Liver (tissue), 8 donors: ENCODE measurements at regions not wholly inside any gene's neighbourhood (a gene's known extent, or its start where the extent isn't known, plus 50 kb on each side); places are given as distances from the start of the nearest gene placed in this dataset.

Experiments used
- DNase-seq: peaks from one replicate; pipeline ENCODE4 v3.0.0-alpha.2; 2017; ENCODE audit warnings: low spot score
- H3K27ac ChIP-seq, 2 donors: one replicate each; pipeline ENCODE4 v1.7.0; 2013; ENCODE audit warnings: inconsistent platforms in 2 of 2, low read length in 2 of 2, control low read depth in 1 of 2, low read depth in 1 of 2, mild to moderate bottlenecking in 1 of 2
- H3K27me3 ChIP-seq, 4 donors: one replicate each; pipeline versions ENCODE4 v1.6.1 to v1.7.0; 2013; ENCODE audit warnings: low read length in 3 of 4, inconsistent platforms in 1 of 4, mild to moderate bottlenecking in 1 of 4, moderate library complexity in 1 of 4; ENCODE audit not compliant: control insufficient read depth in 4 of 4, insufficient read depth in 4 of 4
- H3K36me3 ChIP-seq, 4 donors: one replicate each; pipeline versions ENCODE4 v1.6.1 to v1.7.0; 2013; ENCODE audit warnings: low read length in 3 of 4, mild to moderate bottlenecking in 3 of 4, low read depth in 1 of 4, moderate library complexity in 1 of 4; ENCODE audit not compliant: control insufficient read depth in 4 of 4, insufficient read depth in 3 of 4
- H3K4me1 ChIP-seq, 4 donors: one replicate each; pipeline versions ENCODE4 v1.6.1 to v1.7.0; 2013; ENCODE audit warnings: low read length in 3 of 4, mild to moderate bottlenecking in 3 of 4, moderate library complexity in 1 of 4; ENCODE audit not compliant: control insufficient read depth in 4 of 4, insufficient read depth in 4 of 4
- H3K4me3 ChIP-seq, 3 donors: one replicate each; pipeline versions ENCODE4 v1.6.1 to v1.7.0; 2013; ENCODE audit warnings: low read length in 3 of 3, control low read depth in 1 of 3, low read depth in 1 of 3, mild to moderate bottlenecking in 1 of 3
- H3K9ac ChIP-seq, 2 donors: one replicate each; pipeline ENCODE4 v1.7.0; 2013; ENCODE audit warnings: low read length in 2 of 2, mild to moderate bottlenecking in 2 of 2, moderate library complexity in 2 of 2, control low read depth in 1 of 2, low read depth in 1 of 2
- H3K9me3 ChIP-seq, 4 donors: one replicate each; pipeline versions ENCODE4 v1.6.1 to v1.7.0; 2013; ENCODE audit warnings: low read length in 3 of 4; ENCODE audit not compliant: control insufficient read depth in 4 of 4
- EGR1 ChIP-seq, 2 donors: IDR thresholded peaks; 2 replicates each; pipeline ENCODE4 v1.6.1; 2016 to 2018; ENCODE audit warnings: antibody characterized with exemption in 2 of 2, low read depth in 2 of 2
- FOXA1 ChIP-seq: IDR thresholded peaks from 2 replicates; pipeline ENCODE4 v1.6.1; 2016; ENCODE audit warnings: antibody characterized with exemption
- FOXA2 ChIP-seq: IDR thresholded peaks from 2 replicates; pipeline ENCODE4 v1.6.1; 2016; ENCODE audit warnings: antibody characterized with exemption
- GABPA ChIP-seq, 2 donors: IDR thresholded peaks in 1 of 2; conservative IDR thresholded peaks in 1 of 2; 2 replicates each; pipeline ENCODE4 v1.6.1; 2016; ENCODE audit warnings: antibody characterized with exemption in 2 of 2, mild to moderate bottlenecking in 1 of 2, moderate library complexity in 1 of 2
- HNF4A ChIP-seq, 2 donors: conservative IDR thresholded peaks; 2 replicates each; pipeline ENCODE4 v1.6.1; 2016; ENCODE audit warnings: antibody characterized with exemption in 2 of 2, mild to moderate bottlenecking in 2 of 2
- HNF4G ChIP-seq: IDR thresholded peaks from 2 replicates; pipeline ENCODE4 v1.6.1; 2016; ENCODE audit warnings: antibody characterized with exemption
- JUND ChIP-seq, 2 donors: IDR thresholded peaks; 2 replicates each; pipeline ENCODE4 v1.6.1; 2016; ENCODE audit warnings: antibody characterized with exemption in 2 of 2
- NR2F2 ChIP-seq: IDR thresholded peaks from 2 replicates; pipeline ENCODE4 v1.6.1; 2016; ENCODE audit warnings: antibody characterized with exemption
- RAD21 ChIP-seq, 2 donors: IDR thresholded peaks; 2 replicates each; pipeline ENCODE4 v1.6.1; 2016; ENCODE audit warnings: antibody characterized with exemption in 2 of 2, mild to moderate bottlenecking in 2 of 2
- RXRA ChIP-seq, 2 donors: IDR thresholded peaks; 2 replicates each; pipeline ENCODE4 v1.6.1; 2017 to 2018; ENCODE audit warnings: antibody characterized with exemption in 2 of 2, mild to moderate bottlenecking in 1 of 2
- SP1 ChIP-seq: IDR thresholded peaks from 2 replicates; pipeline ENCODE4 v1.6.1; 2018; ENCODE audit warnings: antibody characterized with exemption, mild to moderate bottlenecking
- TAF1 ChIP-seq: conservative IDR thresholded peaks from 2 replicates; pipeline ENCODE4 v1.6.1; 2016; ENCODE audit warnings: antibody characterized with exemption, mild to moderate bottlenecking
- YY1 ChIP-seq: IDR thresholded peaks from 2 replicates; pipeline ENCODE4 v1.6.1; 2016; ENCODE audit warnings: antibody characterized with exemption, mild to moderate bottlenecking
- WGBS: extraction: QIAGEN DNeasy Blood & Tissue Kit; methylation state at CpG from one replicate; pipeline ENCODE4 v1.1.7; 2013; 5-methylcytosine and 5-hydroxymethylcytosine counted together
- TF ChIP-seq, protein P1 (sequence below): IDR thresholded peaks from 2 replicates; pipeline ENCODE4 v1.6.1; 2016; ENCODE audit warnings: antibody characterized with exemption, mild to moderate bottlenecking
- TF ChIP-seq, protein P2 (sequence below): IDR thresholded peaks from 2 replicates; pipeline ENCODE4 v1.6.1; 2016; ENCODE audit warnings: antibody characterized with exemption
- TF ChIP-seq, protein P3 (sequence below): fragments of 150-350 bp; IDR thresholded peaks from 2 replicates; pipeline ENCODE4 v1.5.1; 2017; ENCODE audit warnings: improper control_type of control experiment, low read depth, low read length; ENCODE audit not compliant: missing input control
- TF ChIP-seq, protein P4 (sequence below): IDR thresholded peaks from 2 replicates; pipeline ENCODE4 v1.6.1; 2016; ENCODE audit warnings: antibody characterized with exemption
- TF ChIP-seq, protein P5 (sequence below): IDR thresholded peaks from 2 replicates; pipeline ENCODE4 v1.6.1; 2016; ENCODE audit warnings: antibody characterized with exemption
- donor health status: healthy.
- donor health status: healthy.
- donor health status: healthy.
- donor health status: healthy.
- donor health status: healthy.

DNA sequence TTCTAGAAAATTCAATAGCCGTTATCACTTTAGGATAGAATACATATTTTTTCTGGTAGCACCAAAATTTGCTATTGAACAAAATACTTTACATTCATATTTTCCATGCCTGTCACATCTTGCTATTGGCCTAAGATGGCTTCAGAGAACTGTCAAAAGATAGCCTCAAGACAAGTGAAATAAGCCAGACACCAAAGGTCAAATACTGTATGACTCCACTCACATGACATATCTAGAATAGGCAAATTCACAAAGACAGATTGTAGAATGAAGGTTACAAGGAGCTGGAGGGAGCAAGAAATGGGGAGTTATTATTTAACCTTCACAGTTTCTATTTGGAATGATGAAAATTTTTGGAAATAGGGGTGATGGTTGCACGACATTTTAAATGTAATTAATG, 223.7 kb upstream of the ZC3H12C start:
- H3K27me3 ChIP-seq = no peaks in the 10 kb centered on the region
- no peak overlapping the region for H3K9ac ChIP-seq
- no peak for TF ChIP-seq NR2F2
- TF ChIP-seq FOXA1 = no peak
- TF ChIP-seq, protein P1, sequence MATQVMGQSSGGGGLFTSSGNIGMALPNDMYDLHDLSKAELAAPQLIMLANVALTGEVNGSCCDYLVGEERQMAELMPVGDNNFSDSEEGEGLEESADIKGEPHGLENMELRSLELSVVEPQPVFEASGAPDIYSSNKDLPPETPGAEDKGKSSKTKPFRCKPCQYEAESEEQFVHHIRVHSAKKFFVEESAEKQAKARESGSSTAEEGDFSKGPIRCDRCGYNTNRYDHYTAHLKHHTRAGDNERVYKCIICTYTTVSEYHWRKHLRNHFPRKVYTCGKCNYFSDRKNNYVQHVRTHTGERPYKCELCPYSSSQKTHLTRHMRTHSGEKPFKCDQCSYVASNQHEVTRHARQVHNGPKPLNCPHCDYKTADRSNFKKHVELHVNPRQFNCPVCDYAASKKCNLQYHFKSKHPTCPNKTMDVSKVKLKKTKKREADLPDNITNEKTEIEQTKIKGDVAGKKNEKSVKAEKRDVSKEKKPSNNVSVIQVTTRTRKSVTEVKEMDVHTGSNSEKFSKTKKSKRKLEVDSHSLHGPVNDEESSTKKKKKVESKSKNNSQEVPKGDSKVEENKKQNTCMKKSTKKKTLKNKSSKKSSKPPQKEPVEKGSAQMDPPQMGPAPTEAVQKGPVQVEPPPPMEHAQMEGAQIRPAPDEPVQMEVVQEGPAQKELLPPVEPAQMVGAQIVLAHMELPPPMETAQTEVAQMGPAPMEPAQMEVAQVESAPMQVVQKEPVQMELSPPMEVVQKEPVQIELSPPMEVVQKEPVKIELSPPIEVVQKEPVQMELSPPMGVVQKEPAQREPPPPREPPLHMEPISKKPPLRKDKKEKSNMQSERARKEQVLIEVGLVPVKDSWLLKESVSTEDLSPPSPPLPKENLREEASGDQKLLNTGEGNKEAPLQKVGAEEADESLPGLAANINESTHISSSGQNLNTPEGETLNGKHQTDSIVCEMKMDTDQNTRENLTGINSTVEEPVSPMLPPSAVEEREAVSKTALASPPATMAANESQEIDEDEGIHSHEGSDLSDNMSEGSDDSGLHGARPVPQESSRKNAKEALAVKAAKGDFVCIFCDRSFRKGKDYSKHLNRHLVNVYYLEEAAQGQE = no peak
- TF ChIP-seq, protein P2, sequence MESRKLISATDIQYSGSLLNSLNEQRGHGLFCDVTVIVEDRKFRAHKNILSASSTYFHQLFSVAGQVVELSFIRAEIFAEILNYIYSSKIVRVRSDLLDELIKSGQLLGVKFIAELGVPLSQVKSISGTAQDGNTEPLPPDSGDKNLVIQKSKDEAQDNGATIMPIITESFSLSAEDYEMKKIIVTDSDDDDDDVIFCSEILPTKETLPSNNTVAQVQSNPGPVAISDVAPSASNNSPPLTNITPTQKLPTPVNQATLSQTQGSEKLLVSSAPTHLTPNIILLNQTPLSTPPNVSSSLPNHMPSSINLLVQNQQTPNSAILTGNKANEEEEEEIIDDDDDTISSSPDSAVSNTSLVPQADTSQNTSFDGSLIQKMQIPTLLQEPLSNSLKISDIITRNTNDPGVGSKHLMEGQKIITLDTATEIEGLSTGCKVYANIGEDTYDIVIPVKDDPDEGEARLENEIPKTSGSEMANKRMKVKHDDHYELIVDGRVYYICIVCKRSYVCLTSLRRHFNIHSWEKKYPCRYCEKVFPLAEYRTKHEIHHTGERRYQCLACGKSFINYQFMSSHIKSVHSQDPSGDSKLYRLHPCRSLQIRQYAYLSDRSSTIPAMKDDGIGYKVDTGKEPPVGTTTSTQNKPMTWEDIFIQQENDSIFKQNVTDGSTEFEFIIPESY = no peak
- no peak for TF ChIP-seq TAF1
- TF ChIP-seq, protein P3, sequence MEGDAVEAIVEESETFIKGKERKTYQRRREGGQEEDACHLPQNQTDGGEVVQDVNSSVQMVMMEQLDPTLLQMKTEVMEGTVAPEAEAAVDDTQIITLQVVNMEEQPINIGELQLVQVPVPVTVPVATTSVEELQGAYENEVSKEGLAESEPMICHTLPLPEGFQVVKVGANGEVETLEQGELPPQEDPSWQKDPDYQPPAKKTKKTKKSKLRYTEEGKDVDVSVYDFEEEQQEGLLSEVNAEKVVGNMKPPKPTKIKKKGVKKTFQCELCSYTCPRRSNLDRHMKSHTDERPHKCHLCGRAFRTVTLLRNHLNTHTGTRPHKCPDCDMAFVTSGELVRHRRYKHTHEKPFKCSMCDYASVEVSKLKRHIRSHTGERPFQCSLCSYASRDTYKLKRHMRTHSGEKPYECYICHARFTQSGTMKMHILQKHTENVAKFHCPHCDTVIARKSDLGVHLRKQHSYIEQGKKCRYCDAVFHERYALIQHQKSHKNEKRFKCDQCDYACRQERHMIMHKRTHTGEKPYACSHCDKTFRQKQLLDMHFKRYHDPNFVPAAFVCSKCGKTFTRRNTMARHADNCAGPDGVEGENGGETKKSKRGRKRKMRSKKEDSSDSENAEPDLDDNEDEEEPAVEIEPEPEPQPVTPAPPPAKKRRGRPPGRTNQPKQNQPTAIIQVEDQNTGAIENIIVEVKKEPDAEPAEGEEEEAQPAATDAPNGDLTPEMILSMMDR = no peak
- no peak for TF ChIP-seq YY1
- no peak for TF ChIP-seq HNF4G
- TF ChIP-seq, protein P4, sequence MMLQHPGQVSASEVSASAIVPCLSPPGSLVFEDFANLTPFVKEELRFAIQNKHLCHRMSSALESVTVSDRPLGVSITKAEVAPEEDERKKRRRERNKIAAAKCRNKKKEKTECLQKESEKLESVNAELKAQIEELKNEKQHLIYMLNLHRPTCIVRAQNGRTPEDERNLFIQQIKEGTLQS = no peak
- TF ChIP-seq FOXA2 = no peak
- no peak for TF ChIP-seq EGR1 (IDR thresholded peaks at IDR 0.05; ENCODE audit: low read depth in 2 of 2)
- TF ChIP-seq HNF4A (conservative IDR thresholded peaks at IDR 0.05) = no peak
- no peak for TF ChIP-seq JUND (IDR thresholded peaks at IDR 0.05)
- TF ChIP-seq SP1 = no peak
- no peak for TF ChIP-seq RAD21 (IDR thresholded peaks at IDR 0.05)
- TF ChIP-seq, protein P5, sequence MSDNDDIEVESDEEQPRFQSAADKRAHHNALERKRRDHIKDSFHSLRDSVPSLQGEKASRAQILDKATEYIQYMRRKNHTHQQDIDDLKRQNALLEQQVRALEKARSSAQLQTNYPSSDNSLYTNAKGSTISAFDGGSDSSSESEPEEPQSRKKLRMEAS = no peak
- no peak for TF ChIP-seq GABPA (IDR thresholded peaks at IDR 0.05 in 1 of 2, conservative IDR thresholded peaks at IDR 0.05 in 1 of 2)
- no peak for TF ChIP-seq RXRA (IDR thresholded peaks at IDR 0.05)
- no peak overlapping the region for H3K4me3 ChIP-seq
- H3K36me3 ChIP-seq = no peaks in the 10 kb centered on the region
- DNase-seq = no peak
- no peaks in the 10 kb centered on the region for H3K4me1 ChIP-seq
- 92% methylated on average over 2 of the region's 2 CpGs for WGBS
- no peaks in the 10 kb centered on the region for H3K9me3 ChIP-seq
- no peak overlapping the region for H3K27ac ChIP-seq

DNA sequence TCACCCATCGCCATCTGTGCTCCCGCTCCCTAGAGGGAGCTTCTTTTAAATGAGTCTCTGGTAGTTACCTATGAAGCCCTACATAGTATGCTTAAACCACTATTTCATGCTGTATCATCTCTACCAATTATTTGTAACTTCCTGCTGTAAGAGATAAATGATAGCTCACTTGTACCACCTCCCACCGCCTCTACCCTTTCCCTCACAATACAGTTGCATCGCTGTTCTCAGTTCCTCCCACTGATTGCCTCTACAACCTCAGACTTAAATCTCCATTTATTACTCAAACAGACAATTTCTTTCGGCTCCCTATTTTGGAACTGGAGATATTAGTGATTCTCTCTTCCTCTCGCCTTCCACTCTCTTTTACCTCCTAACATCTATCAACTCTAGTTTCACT, 222.9 kb upstream of the ZC3H12C start:
- Histone ChIP-seq H3K27me3 (no peaks in the 10 kb centered on the region), H3K9me3 (no peaks in the 10 kb centered on the region), H3K9ac (no peak overlapping the region), H3K27ac (no peak overlapping the region), H3K4me3 (no peak overlapping the region), H3K36me3 (no peaks in the 10 kb centered on the region), H3K4me1 (no peaks in the 10 kb centered on the region)
- WGBS = 90% methylated on average over 6 of the region's 6 CpGs
- TF ChIP-seq GABPA (IDR thresholded peaks at IDR 0.05 in 1 of 2, conservative IDR thresholded peaks at IDR 0.05 in 1 of 2) = no peak
- TF ChIP-seq TAF1 = no peak
- TF ChIP-seq, protein P3 = no peak
- no peak for TF ChIP-seq RXRA (IDR thresholded peaks at IDR 0.05)
- no peak for TF ChIP-seq SP1
- TF ChIP-seq, protein P5 = no peak
- TF ChIP-seq RAD21 (IDR thresholded peaks at IDR 0.05) = no peak
- TF ChIP-seq, protein P2 = no peak
- DNase-seq = no peak
